WERI-Rb-1 (cell line): ENCODE measurements at regions not wholly inside any gene's neighbourhood (a gene's known extent, or its start where the extent isn't known, plus 50 kb on each side); places are given as distances from the start of the nearest gene placed in this dataset.
"Not testable (repeated sequence)": the region's sequence is repeated elsewhere in the genome, so short reads cannot be mapped to it uniquely, and the experiment has no call there.

ENCODE experiments used
- DNase-seq: peaks from one replicate; pipeline ENCODE4 v3.0.0-alpha.2; 2020
- H3K27ac ChIP-seq: fragments of 250-450 bp; sonication (Bioruptor Pico); 2 replicates; pipeline ENCODE4 v1.5.1; 2020; ENCODE audit warnings: mild to moderate bottlenecking, moderate library complexity
- H3K27me3 ChIP-seq: fragments of 250-450 bp; sonication (Bioruptor Pico); 2 replicates; pipeline ENCODE4 v1.5.1; 2021; ENCODE audit warnings: mild to moderate bottlenecking, low read depth, moderate library complexity; ENCODE audit not compliant: insufficient read depth, severe bottlenecking
- H3K36me3 ChIP-seq: fragments of 250-450 bp; sonication (Bioruptor Pico); 2 replicates; pipeline ENCODE4 v1.5.1; 2020; ENCODE audit warnings: mild to moderate bottlenecking, moderate library complexity
- H3K4me3 ChIP-seq: 2 replicates; pipeline ENCODE4 v1.5.1; 2011; ENCODE audit warnings: low read depth, mild to moderate bottlenecking, control low read depth, low read length
- H3K9me3 ChIP-seq: fragments of 250-450 bp; sonication (Bioruptor Pico); 2 replicates; pipeline ENCODE4 v1.5.1; 2021; ENCODE audit warnings: mild to moderate bottlenecking, moderate library complexity; ENCODE audit not compliant: severe bottlenecking

DNA sequence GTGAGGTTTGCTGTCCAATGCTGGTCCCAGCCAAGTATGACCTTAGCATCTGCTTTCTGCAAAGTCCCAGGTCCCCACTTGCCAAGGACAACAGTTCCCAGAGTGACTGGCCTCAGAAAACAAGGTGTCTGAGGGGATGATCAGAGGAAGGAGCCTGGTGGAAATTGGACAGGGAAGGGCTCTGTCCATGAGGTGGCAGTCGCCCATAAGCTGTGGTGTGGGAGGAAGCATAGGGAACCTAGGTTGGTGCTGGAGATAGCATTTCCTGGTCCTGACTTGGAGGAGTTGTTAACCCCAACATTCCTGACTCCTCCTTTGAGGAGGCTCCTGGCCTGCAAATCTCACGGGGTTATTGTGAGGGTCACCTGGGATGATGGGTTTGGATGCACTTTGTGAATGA is 77.8 kb downstream of the LIMS4 start:
- not testable (repeated sequence) for H3K36me3 ChIP-seq, H3K27ac ChIP-seq, H3K27me3 ChIP-seq, H3K4me3 ChIP-seq, DNase-seq, H3K9me3 ChIP-seq

DNA sequence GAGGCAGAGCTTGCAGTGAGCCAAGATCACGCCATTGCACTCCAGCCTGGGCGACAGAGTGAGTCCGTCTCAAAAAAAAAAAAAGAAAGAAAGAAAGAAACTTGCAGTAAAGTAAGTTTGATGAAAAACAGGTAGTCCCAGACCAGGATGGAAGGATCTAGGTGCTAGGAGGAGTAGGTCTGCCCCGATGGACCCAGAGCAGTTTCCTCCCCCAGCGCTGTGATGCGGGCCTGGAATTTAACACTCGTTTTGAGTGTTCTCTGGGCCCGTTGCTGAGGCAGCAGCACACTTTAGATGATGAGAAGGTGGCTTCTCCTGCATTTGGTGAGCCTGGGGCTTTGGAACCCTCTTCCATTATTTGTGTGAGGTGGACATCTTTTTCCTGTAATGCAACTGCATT is 80.2 kb downstream of the LIMS4 start:
- not testable (repeated sequence) for H3K27ac ChIP-seq, H3K4me3 ChIP-seq, H3K36me3 ChIP-seq, H3K9me3 ChIP-seq, DNase-seq, H3K27me3 ChIP-seq

DNA sequence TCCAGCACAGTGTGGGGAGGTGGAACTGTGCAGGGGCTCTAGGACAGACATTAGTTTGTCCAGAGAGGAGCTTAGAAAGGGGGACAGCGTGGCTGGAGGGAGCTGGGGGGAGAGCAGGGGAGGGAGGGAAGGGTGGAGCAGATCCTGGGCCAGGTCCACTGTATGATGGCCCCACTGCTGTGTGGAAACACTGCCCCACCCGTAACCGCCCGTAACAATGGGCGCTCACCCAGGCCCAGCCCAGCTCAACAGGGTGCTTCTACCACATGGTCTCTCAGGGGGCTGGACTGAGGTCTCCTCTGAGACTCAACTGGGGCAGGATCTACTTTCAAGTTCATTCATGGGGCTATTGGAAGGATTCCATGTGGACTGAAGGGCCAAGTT is 81.6 kb downstream of the LIMS4 start:
- H3K9me3 ChIP-seq, H3K4me3 ChIP-seq, H3K27me3 ChIP-seq, H3K27ac ChIP-seq, H3K36me3 ChIP-seq, DNase-seq: not testable (repeated sequence)

DNA sequence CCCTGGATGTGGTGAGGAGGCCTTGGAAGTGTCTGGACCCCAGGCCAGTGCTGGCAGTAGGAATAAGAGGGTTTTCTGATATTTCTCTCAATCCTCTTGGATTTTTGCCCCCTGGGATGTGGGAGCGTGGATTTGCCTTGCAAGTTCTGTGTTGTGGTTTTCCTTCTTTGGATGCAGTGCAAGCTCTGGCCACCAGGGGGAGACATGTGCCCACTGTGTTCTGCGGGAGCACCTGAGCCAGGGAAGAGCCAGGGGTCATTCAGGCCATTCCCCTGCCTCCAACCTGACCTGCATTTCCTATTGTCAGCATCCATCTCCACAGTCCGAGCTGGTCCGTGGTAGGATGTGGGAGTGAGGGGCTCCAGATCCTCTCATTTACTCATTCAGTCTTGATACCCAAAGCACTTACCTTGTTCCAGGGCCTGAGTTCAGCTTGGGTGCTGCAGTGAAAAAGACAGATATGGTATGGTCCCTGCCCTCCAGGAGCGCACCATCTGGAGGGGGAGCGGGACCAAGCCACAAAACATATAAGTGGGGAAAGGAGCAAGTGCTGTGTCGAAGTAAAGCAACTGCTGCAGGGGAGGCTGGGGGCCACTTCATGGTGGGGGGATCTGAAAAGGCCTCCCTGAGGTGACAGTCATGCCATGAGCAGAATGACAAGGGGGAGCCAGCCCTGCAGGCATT is 82.1 kb downstream of the LIMS4 start:
- H3K9me3 ChIP-seq, DNase-seq, H3K4me3 ChIP-seq, H3K27ac ChIP-seq, H3K36me3 ChIP-seq, H3K27me3 ChIP-seq: not testable (repeated sequence)

DNA sequence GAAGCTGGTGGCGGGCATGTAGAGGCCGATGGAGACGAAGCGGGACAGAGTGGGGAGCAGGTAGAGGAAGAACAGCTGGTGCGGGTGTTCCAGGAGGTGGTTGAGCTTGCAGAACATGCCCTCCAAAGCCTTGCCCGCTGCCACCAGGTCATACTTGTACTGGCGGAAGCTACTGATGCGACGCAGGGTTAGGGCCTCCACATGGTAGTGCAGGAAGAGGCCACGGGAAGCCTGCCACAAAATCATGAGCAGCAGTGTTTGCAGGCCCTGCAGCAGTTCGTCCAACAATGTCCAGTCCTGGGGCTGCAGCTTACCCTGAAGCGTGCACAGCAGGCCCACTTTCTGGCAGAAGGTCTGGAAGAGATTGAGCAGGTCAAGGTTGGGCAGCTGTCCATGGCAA is 85.6 kb downstream of the LIMS4 start:
- DNase-seq, result not testable (repeated sequence)

DNA sequence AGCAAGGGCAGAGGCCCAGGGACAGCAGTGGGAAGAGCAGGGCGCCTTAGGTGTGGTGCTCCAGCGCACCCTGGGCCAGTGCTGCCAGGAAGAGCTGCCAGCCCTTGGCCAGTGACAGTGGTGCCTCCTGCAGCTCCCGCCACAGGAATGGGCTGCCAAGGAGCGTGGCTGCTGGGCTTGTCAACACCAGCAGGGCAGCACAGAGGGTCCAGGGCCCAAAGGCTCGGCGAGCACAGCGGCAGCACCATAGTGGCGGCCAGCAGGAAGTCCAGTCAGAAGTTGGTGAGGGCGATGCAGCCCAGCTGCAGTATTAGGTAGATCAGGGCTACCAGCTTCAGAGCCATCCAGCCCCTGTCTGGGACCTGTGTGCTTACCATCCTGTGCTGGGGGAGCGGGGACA is 86.1 kb downstream of the LIMS4 start:
- not testable (repeated sequence) for H3K36me3 ChIP-seq, H3K4me3 ChIP-seq, H3K27me3 ChIP-seq, H3K9me3 ChIP-seq, H3K27ac ChIP-seq, DNase-seq

More for the DNA sequence above, 85.6 kb downstream of the LIMS4 start:
- H3K9me3 ChIP-seq, H3K4me3 ChIP-seq, H3K27ac ChIP-seq, H3K36me3 ChIP-seq, H3K27me3 ChIP-seq: not testable (repeated sequence)

DNA sequence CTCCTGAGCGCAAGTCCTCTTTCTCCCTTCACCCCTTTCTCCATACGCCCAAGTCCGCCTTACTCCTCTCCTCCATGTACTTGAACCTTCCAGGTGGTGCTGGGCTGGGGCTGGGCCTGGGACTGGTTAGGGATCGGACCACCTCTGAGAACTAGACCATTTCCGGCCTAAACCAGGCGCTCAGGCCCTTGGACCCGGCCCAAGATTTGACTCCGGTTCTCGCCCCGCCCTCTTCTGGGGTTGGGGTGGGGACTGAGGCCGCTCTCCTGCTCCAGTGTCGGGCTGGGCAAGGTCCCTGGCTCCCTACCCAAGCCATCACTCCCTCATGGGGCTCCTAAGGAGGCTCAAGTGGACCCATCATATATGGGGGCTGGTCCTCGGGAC is 87.9 kb downstream of the LIMS4 start:
- H3K27ac ChIP-seq, result not testable (repeated sequence)

DNA sequence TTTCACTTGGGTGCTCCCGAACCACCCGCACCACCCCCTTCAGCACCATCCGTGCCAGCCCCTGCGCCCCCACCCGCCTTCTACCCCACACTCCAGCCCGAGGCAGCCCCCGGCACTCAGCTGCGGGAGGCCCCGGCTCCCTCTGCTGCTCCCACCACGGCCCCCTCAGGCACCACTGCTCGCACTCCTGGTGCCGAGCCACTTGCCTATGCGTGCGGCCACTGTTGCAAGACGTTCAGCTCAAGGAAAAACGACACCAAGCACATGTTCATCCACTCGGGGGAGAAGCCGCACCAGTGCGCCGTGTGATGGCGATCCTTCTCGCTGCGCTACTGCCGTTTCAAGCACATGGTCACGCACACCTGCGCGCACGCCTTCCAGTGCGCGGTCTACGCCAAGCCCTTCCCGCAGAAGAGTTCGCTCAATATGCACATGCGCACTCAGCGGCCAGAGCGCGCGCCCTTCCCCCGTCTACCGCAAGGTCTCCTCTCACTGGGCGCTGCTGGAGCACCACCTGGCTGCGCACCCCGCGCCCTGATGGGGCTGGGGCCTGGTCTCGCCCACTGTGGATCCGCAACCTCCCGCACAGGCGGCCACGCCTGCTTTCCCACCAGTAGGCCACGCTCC is 88.4 kb downstream of the LIMS4 start:
- not testable (repeated sequence) for DNase-seq

More for the DNA sequence above, 87.9 kb downstream of the LIMS4 start:
- H3K27me3 ChIP-seq, H3K4me3 ChIP-seq, H3K9me3 ChIP-seq, H3K36me3 ChIP-seq, DNase-seq: not testable (repeated sequence)

DNA sequence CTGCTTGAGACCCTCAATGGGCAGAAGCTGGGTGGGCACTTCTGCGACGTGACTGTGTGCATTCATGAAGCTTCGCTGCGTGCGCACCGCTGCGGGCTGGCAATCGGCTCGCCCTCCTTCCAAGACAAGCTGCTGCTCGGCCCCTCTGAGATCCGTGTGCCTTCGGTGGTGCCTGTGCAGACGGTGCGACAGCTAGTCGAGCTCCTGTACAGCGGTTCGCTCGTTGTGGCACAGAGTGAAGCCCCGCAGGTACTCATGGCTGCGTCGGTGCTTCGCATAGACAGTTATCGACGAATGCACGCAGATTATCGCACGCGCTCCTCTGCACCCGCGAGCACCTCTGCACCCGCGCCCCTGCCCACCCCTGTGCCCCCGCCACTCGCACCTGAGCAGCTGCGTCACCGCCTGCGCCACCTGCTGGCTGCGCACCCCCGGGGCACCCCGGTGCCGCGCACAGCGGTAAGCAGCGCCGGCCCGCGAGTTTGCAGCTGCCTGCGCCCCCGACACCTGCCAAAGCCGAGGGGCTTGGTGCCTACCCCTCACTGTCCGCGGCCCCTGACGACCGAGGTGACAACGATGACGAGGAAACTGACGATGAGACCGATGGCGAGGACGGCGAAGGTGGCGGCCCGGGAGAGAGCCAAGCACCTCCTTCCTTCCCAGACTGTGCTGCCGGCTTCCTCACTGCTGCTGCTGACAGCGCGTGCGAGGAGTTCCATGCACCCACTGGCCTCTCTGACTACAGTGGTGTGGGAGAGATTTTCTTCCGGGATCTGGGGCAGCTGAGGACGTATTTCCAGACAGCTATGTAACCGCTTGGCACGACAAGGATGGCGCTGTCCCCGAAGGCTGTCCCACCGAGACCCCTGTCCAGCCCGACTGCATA is 89.2 kb downstream of the LIMS4 start:
- H3K36me3 ChIP-seq, H3K9me3 ChIP-seq, H3K27me3 ChIP-seq, DNase-seq, H3K27ac ChIP-seq, H3K4me3 ChIP-seq: not testable (repeated sequence)

More for the DNA sequence above, 88.4 kb downstream of the LIMS4 start:
- not testable (repeated sequence) for H3K27me3 ChIP-seq, H3K4me3 ChIP-seq, H3K9me3 ChIP-seq, H3K36me3 ChIP-seq, H3K27ac ChIP-seq

DNA sequence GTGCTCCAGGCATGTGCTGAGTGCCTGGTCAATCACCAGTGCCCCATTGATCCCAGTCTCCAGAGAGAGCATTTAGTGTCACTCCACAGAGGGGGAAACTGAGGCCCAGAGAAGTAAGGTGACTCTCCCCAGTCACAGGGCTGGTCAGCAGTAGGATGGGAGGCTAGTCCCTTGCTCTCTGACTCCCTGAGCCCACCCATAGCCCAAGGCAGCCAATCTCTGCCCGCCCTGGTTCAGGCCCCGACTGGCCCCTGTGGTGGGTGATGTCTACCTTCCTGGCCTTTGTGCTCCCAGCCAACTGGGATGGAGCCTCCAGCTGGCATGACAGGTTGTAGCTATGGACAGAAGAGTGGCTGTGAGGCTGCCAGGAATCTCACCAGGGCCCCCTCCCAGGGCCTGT is 99.1 kb downstream of the LIMS4 start:
- H3K27me3 ChIP-seq, H3K27ac ChIP-seq, H3K4me3 ChIP-seq, DNase-seq, H3K9me3 ChIP-seq, H3K36me3 ChIP-seq: not testable (repeated sequence)

DNA sequence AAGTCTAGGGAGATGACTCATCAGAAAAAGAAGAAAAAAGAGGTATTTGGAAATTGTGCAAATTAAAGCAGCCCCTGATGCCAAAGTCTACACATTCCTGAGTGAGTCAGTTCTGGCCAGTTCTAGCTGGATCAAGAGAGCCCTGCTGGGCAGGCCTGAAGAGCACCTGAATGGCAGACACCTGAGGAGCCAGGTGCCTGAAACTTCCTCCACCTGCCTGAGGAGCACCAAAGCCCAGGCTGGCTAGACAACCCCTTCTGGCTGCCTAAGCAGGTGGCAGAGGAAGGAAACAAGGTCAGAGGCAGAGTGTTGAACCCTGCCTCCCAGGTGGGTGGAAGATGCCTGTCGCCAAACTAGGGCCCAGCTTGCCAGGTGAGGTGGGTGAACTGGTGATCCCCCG is 101.0 kb downstream of the LIMS4 start:
- not testable (repeated sequence) for H3K36me3 ChIP-seq, H3K9me3 ChIP-seq, DNase-seq, H3K4me3 ChIP-seq, H3K27ac ChIP-seq, H3K27me3 ChIP-seq

DNA sequence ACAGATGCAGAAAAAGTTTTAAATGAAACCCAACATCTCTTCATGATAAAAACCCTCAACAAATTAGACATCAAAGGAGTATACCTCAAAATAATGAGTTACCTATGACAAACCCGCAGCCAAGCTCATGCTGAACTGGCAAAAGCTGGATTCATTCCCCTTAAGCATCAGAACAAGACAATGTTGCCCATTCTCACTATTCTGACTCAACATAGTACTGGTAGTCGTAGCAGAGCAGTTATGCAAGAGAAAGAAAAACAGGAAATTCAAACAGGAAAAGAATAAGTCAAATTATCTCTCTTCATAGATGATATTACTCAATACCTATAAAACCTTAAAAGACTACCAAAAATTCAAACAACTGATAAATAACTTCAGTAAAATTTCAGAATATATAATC is 115.0 kb downstream of the LIMS4 start:
- H3K27ac ChIP-seq, H3K27me3 ChIP-seq, H3K9me3 ChIP-seq, H3K36me3 ChIP-seq, H3K4me3 ChIP-seq, DNase-seq: not testable (repeated sequence)

DNA sequence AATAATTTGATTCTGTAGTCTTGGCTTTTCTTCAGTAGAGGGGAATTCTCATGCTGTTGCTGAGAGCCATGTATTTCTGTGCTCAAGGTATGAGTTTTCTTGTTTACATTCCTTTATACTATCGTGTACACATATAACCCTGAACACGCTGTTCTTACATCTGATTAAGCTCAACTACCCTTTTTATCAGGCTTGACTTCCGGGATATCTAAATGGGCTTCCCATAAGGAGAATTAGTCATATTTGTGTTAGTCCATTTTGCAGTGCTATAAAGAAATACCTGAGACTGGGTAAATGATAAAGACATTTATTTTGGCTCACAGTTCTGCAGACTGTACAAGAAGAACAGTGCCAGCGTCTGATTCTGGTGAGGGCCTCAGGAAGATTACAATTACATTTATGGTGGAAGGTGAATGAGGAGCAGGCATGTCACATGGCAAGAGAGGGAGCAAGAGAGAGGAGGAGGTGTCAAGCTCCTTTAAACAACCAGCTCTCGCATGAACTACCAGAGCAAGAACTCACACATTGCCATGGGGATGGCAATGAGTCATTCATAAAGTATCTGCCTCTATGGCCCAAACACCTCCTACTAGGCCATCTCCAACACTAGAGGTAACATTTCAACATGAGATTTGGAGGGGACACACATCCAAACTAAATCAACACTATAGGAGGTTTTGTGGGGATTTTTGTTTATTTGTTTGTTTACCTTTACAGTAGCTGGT is 118.2 kb downstream of the LIMS4 start:
- H3K4me3 ChIP-seq, H3K36me3 ChIP-seq, H3K27ac ChIP-seq, DNase-seq, H3K27me3 ChIP-seq, H3K9me3 ChIP-seq: not testable (repeated sequence)

DNA sequence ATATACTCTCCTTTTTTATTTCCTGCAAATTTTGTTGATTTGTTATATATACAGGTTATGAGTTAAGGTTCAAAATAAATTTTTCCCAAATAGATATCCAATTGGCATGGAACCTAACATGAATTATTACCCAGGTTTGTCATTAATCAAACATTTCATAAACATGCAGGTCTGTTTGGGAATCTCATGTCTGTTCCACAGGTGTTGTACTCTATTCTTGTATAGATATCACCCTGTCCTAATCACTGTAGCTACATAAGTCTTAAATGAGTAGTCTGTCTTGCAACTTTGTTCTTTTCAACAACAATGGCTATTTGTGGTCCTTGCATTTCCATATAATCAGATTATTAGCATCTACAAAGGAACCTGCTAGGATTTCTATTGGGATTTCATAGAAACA is 121.9 kb downstream of the LIMS4 start:
- not testable (repeated sequence) for H3K9me3 ChIP-seq, H3K36me3 ChIP-seq, H3K27ac ChIP-seq, DNase-seq, H3K27me3 ChIP-seq, H3K4me3 ChIP-seq
